Cardiac fibroblast (primary cell): ENCODE measurements at regions not wholly inside any gene's neighbourhood (a gene's known extent, or its start where the extent isn't known, plus 50 kb on each side); places are given as distances from the start of the nearest gene placed in this dataset.

ENCODE experiments used
- DNase-seq, 2 donors: peaks; one replicate each; pipeline versions ENCODE4 v3.0.0 to v3.0.0-alpha.2; 2010; ENCODE audit warnings: low read depth in 2 of 2
- H3K4me3 ChIP-seq, 2 donors: replicated peaks in 1 of 2; 1 replicate in 1 of 2; 2 replicates in 1 of 2; pipeline ENCODE4 v1.5.1; 2011; ENCODE audit warnings: low read depth in 2 of 2, low read length in 2 of 2, mild to moderate bottlenecking in 2 of 2, moderate library complexity in 1 of 2
- CTCF ChIP-seq: IDR thresholded peaks from one replicate; pipeline ENCODE4 v1.5.1; 2011; ENCODE audit warnings: low read depth, mild to moderate bottlenecking, low read length, inconsistent platforms

- peak; percentile 3 to 44 for DNase-seq
- no peak for TF ChIP-seq CTCF
- no peak overlapping the region for H3K4me3 ChIP-seq
These were observed 329.9 kb upstream of the SLC7A11 start for GRCh38 chr4:138572007-138572406.

DNA sequence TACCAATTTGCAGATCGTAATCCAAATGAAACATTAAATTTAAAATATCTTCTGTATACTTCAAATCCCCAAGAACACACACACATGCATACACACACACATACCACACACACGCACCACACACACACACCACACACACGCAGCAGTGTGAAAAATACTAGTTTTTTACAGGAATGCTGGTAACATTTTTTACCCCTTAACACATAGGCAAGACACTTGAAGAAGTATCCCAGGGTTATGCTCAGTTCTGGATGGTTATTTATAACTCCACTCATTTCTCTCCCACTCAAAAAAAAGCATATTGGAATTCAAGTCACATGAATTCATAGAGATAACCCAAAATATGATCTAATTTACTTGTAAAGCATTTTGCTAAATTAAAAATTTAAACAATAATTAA, 325.5 kb upstream of the SLC7A11 start:
- no peak for TF ChIP-seq CTCF
- H3K4me3 ChIP-seq, result no peak overlapping the region
- peak in 1 of 2 donors; percentile 21 for DNase-seq

GRCh38 chr4:138565576-138565975, 323.4 kb upstream of the SLC7A11 start:
- peak in 1 of 2 donors; percentile 36 for DNase-seq
- no peak overlapping the region for H3K4me3 ChIP-seq
- no peak for TF ChIP-seq CTCF

DNA sequence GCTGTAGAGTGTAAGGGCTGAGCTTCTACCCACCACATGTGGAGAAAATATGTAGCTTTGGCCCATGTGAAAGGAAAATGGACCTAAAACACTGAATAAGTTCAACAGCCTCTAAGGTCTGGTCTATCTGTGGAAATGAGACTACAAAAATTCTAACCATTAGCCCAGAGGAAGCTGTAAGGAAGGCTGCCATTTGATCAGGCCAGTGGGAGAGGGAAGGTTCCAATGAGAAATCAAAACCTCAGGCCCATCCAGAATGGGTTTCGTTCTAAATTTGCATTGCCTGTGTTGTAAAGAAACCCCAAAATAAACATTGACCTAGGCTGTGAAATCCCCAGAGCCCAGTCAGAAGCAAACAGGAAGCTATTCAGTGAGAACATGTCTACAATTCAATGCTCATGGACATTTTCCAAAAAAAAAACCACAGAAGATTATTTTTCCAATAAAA, 320.4 kb upstream of the SLC7A11 start:
- TF ChIP-seq CTCF, result no peak
- H3K4me3 ChIP-seq, result no peak overlapping the region
- DNase-seq, result peak; percentile 72 to 79

DNA sequence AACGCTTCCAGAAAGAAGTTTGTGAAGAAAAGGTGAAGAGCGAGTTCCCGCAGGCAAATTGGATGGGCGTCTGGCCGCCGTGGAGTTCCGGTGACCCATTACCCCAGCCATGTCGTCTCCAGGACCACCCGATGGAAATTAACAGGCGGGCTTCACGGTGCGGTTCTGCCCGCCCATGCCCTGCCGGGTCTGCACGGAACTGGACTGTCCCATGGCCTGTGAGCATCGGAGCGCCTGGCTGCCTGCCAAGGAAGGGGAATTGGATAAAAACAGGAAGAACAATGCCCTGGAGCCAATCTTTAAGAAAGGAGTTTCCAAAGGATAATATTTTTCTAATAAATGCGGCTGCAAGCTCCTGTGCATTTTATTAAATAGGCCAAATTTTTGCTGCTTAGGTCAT, 319.8 kb upstream of the SLC7A11 start:
- no peak for DNase-seq
- H3K4me3 ChIP-seq, result no peak overlapping the region
- TF ChIP-seq CTCF, result no peak

DNA sequence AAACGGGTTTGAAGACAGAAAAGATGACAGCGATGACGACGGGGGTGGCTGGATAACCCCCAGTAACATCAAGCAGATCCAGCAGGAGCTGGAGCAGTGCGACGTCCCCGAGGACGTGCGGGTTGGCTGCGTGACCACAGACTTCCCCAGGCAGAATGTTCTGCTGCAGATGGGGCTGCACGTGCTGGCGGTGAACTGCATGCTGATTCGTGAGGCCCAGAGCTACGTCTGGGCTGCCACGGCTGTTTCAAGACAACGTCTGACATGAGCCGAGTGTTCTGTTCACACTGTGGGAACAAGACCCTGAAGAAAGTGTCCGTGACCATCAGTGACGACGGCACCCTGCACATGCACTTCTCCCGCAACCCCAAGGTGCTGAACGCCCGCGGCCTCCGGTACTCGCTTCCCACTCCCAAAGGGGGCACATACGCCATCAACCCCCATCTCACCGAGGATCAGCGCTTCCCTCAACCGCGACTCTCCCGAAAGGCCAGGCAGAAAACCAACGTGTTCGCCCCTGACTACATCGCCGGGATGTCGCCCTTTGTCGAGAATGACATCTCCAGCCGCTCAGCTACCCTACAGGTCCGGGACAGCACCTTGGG, 319.2 kb upstream of the SLC7A11 start:
- no peak for DNase-seq
- no peak for TF ChIP-seq CTCF
- no peak overlapping the region for H3K4me3 ChIP-seq

DNA sequence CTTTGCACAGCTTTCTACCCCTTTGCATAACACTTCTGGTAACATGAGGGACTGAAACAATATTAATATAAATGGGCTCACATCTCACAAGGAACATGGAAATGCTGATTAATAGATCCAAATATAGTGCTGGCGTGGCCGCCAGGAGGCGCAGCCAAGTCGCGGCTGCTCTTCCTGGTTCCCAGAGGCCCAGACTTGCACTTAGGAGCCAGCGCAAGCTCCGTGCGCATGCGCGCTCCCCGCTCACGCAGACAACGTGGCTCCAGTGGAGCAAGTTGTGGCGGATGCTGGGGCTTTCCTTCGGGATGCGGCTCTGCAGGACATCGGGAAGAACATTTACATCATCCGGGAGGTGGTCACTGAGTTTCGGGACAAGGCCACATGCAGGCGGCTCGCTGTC, 318.3 kb upstream of the SLC7A11 start:
- DNase-seq, result no peak
- H3K4me3 ChIP-seq, result no peak overlapping the region
- TF ChIP-seq CTCF, result no peak
